ENCODE measurements at regions not wholly inside any gene's neighbourhood (a gene's known extent, or its start where the extent isn't known, plus 50 kb on each side); places are given as distances from the start of the nearest gene placed in this dataset.

- TF ChIP-seq POLR2AphosphoS5 (IDR thresholded peaks at IDR 0.05; ENCODE audit: low read depth, low read length) (no peak), POLR2A (IDR thresholded peaks at IDR 0.05; ENCODE audit: low read depth, low read length) (no peak), TAF1 (IDR thresholded peaks at IDR 0.05; ENCODE audit: low read depth, low read length) (no peak), SPI1 (IDR thresholded peaks at IDR 0.05; ENCODE audit: low read depth, low read length) (no peak)
Observed at GRCh38 chr3:99084826-99085225, 183.3 kb upstream of the DCBLD2 start.
